ENCODE measurements at regions not wholly inside any gene's neighbourhood (a gene's known extent, or its start where the extent isn't known, plus 50 kb on each side); places are given as distances from the start of the nearest gene placed in this dataset.

DNA sequence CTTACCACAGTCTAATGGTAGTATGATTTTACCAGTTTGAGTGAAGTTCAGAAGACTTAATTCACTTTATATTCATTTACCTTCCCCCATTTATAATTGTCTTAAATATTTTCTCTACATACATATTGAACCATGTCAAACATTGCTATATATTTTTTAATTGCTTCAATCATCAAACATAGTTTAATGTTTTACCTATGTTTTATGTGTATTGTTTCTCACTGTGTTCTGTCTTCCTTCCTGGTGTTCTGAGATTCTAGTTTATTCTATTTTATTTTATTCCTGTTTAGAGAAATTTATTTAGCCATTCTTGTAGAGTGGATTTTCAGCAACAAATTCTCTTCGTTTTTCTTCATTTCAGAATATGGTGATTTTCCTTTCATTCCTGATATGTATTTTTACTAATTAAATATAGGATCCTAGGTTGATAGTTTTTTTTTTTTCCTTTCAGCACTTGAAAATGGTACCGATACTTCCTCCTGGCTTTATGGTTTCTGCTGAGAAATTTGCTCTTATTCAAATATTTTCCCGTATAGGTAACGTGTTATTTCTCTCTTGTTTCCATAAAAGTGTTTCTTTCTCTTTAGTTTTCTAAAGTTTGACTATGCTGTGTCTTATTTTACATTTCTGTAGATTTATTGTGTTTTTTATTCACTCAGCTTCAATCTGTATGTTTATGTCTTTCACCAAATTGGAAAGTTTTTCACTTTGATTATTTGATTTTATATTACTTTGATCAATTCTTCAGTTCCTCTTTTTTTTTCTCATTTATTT, 201.8 kb upstream of the AGR3 start:
- TF ChIP-seq, protein P1, sequence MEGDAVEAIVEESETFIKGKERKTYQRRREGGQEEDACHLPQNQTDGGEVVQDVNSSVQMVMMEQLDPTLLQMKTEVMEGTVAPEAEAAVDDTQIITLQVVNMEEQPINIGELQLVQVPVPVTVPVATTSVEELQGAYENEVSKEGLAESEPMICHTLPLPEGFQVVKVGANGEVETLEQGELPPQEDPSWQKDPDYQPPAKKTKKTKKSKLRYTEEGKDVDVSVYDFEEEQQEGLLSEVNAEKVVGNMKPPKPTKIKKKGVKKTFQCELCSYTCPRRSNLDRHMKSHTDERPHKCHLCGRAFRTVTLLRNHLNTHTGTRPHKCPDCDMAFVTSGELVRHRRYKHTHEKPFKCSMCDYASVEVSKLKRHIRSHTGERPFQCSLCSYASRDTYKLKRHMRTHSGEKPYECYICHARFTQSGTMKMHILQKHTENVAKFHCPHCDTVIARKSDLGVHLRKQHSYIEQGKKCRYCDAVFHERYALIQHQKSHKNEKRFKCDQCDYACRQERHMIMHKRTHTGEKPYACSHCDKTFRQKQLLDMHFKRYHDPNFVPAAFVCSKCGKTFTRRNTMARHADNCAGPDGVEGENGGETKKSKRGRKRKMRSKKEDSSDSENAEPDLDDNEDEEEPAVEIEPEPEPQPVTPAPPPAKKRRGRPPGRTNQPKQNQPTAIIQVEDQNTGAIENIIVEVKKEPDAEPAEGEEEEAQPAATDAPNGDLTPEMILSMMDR (IDR thresholded peaks at IDR 0.05; ENCODE audit: unreplicated experiment), result no peak
- H3K27ac Mint-ChIP-seq, result no peak overlapping the region
- no peak overlapping the region for H3K4me3 Mint-ChIP-seq
- H3K27me3 Mint-ChIP-seq (ENCODE audit: low read depth), result no peaks in the 10 kb centered on the region
- no peaks in the 10 kb centered on the region for H3K4me1 Mint-ChIP-seq
- no peak for DNase-seq (ENCODE audit: low spot score in 2 of 2, unreplicated experiment in 2 of 2)
- no peaks in the 10 kb centered on the region for H3K36me3 Mint-ChIP-seq
- peaks cover 32% of the 10 kb centered on the region for H3K9me3 Mint-ChIP-seq

DNA sequence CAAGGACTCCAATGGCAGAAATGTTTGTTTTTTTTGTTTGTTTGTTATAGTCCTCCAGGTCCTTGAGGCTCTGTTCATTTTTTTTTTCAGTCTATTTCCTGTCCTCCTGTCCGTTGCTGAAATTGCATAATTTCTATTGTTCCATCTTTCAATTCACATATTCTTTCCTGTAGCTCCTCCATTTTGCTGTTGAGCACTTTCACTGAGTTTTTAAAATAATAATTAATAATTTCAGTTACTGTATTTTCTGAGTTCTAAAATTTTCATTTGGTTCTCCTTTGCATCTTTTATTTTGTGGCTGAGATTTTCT, 202.3 kb upstream of the AGR3 start:
- H3K4me3 Mint-ChIP-seq, result no peak overlapping the region
- H3K9me3 Mint-ChIP-seq, result peaks cover 32% of the 10 kb centered on the region
- no peak overlapping the region for H3K27ac Mint-ChIP-seq
- DNase-seq (ENCODE audit: low spot score in 2 of 2, unreplicated experiment in 2 of 2), result no peak
- no peaks in the 10 kb centered on the region for H3K4me1 Mint-ChIP-seq
- H3K36me3 Mint-ChIP-seq, result no peaks in the 10 kb centered on the region
- H3K27me3 Mint-ChIP-seq (ENCODE audit: low read depth), result no peaks in the 10 kb centered on the region
- TF ChIP-seq, protein P1 (IDR thresholded peaks at IDR 0.05; ENCODE audit: unreplicated experiment), result no peak

DNA sequence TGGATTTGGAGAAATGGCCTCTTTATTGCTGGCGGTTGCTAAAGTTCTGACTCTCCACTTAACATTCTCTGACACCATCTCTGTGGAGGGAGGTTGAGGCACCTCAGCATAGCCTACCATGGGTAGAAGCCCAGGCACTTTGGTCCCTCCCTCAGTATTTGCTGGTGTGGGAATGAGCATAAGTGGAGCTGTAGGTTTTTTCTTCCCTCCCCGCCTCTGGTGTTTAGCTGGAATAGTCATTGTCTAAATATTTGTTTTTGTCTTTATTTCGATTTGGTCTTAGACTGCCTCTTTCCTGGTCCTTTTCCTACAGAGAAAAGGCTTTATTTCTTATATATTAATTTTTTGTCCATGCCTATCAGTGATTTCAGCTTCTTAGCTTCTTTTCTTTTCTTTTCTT, 203.4 kb upstream of the AGR3 start:
- Mint-ChIP-seq H3K9me3 (peaks cover 32% of the 10 kb centered on the region), H3K4me3 (no peak overlapping the region), H3K36me3 (no peaks in the 10 kb centered on the region), H3K4me1 (no peaks in the 10 kb centered on the region), H3K27me3 (ENCODE audit: low read depth) (no peaks in the 10 kb centered on the region), H3K27ac (no peak overlapping the region)
- TF ChIP-seq, protein P1 (IDR thresholded peaks at IDR 0.05; ENCODE audit: unreplicated experiment), result no peak
- no peak for DNase-seq (ENCODE audit: low spot score in 2 of 2, unreplicated experiment in 2 of 2)

DNA sequence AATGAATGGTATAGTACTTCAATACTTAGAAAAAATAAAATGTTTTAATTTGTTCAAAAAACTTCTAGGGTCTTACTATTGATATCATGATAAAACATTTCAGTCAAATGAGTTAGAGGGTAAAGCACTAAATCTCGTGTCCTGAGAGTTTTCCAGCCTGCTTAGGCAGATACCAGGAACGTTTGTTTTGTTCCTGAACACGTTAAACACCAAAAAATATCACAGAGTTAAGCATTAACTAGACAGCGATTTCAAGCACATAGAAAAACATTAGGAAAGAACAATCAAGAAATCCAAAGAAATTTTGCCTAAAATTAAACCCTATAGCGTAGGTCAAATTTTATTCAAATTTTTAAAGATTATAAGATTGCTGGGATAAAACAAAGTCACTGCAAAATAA, 204.6 kb upstream of the AGR3 start:
- no peak overlapping the region for H3K27ac Mint-ChIP-seq
- H3K9me3 Mint-ChIP-seq, result peaks cover 32% of the 10 kb centered on the region
- H3K4me3 Mint-ChIP-seq, result no peak overlapping the region
- TF ChIP-seq, protein P1 (IDR thresholded peaks at IDR 0.05; ENCODE audit: unreplicated experiment), result no peak
- no peaks in the 10 kb centered on the region for H3K36me3 Mint-ChIP-seq
- no peaks in the 10 kb centered on the region for H3K27me3 Mint-ChIP-seq (ENCODE audit: low read depth)
- H3K4me1 Mint-ChIP-seq, result no peaks in the 10 kb centered on the region
- no peak for DNase-seq (ENCODE audit: low spot score in 2 of 2, unreplicated experiment in 2 of 2)

DNA sequence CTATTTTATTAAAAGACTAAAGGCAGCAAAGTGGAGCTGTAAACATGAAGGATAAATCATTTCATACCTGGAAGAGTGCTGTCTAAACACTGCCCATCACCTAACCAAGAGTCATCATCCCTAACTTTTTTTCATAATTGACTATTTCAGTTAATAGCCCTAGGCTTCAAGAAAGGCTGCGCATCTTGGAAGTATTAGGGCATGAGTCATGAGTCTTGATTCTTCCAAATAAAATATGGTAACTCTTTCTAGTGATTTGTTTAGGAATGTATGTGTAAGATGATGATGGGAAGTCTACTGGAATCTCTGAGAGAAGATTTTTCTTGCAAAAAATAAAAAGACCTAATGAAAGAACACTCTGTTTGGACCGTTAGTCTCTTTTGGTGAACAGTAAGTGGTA, 207.7 kb upstream of the AHR start:
- no peaks in the 10 kb centered on the region for H3K27me3 Mint-ChIP-seq (ENCODE audit: low read depth)
- H3K9me3 Mint-ChIP-seq, result peaks cover 7% of the 10 kb centered on the region
- TF ChIP-seq, protein P1 (IDR thresholded peaks at IDR 0.05; ENCODE audit: unreplicated experiment), result no peak
- no peak for DNase-seq (ENCODE audit: low spot score in 2 of 2, unreplicated experiment in 2 of 2)
- H3K4me3 Mint-ChIP-seq, result no peak overlapping the region
- H3K36me3 Mint-ChIP-seq, result no peaks in the 10 kb centered on the region
- H3K27ac Mint-ChIP-seq, result no peak overlapping the region
- H3K4me1 Mint-ChIP-seq, result peaks cover 2% of the 10 kb centered on the region

DNA sequence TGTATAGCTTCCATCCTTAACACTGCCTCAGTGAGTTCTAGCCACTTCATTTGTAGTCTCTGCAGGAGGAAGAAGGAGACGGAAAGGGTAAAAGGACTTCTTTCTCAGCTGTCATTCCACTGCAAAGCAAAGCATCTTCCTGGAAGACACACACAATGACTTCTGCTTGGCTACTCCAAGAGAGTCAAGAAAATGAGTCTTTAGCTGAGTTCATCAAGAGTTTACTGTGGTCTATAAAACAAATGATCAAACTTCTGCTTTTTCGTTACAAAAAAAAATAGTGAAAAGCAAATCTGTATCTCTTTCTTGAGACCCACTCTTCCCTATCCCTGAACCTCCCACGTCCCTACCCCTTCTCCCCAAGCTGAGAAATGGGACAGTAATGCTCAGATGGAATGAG, 205.0 kb upstream of the AHR start:
- Mint-ChIP-seq H3K9me3 (peaks cover under 1% of the 10 kb centered on the region), H3K4me1 (peaks cover 2% of the 10 kb centered on the region), H3K27ac (no peak overlapping the region), H3K27me3 (ENCODE audit: low read depth) (no peaks in the 10 kb centered on the region), H3K36me3 (no peaks in the 10 kb centered on the region), H3K4me3 (no peak overlapping the region)
- TF ChIP-seq, protein P1 (IDR thresholded peaks at IDR 0.05; ENCODE audit: unreplicated experiment), result no peak
- DNase-seq (ENCODE audit: low spot score in 2 of 2, unreplicated experiment in 2 of 2), result no peak
